GM23338 (cell line): ENCODE measurements at regions not wholly inside any gene's neighbourhood (a gene's known extent, or its start where the extent isn't known, plus 50 kb on each side); places are given as distances from the start of the nearest gene placed in this dataset.

Experiments used
- ATAC-seq: fragments of 200-7000 bp; cut with Tn5 transposase; 3 replicates; pipeline ENCODE4 v1.9.1; 2020
- DNase-seq: peaks from one replicate; pipeline ENCODE4 v3.0.0-alpha.2; 2015; ENCODE audit warnings: low spot score
- H2AFZ ChIP-seq: fragments of 200-600 bp; sonication (generic); 2 replicates; pipeline ENCODE4 v1.8.0; 2016; ENCODE audit warnings: antibody characterized with exemption, mild to moderate bottlenecking, moderate library complexity
- H3F3A ChIP-seq: fragments of 200-600 bp; sonication (generic); replicated peaks from 2 replicates; pipeline ENCODE4 v1.8.0; 2017; ENCODE audit warnings: antibody characterized with exemption, mixed run types, low read depth
- H3K27ac ChIP-seq: fragments of 200-600 bp; sonication (generic); 2 replicates; pipeline ENCODE4 v1.6.1; 2016; ENCODE audit warnings: low read depth
- H3K27me3 ChIP-seq: fragments of 200-600 bp; sonication (generic); 2 replicates; pipeline ENCODE4 v1.8.0; 2016; ENCODE audit warnings: mild to moderate bottlenecking, mixed run types, moderate library complexity; ENCODE audit not compliant: insufficient read depth
- H3K36me3 ChIP-seq: fragments of 200-600 bp; sonication (generic); 2 replicates; pipeline ENCODE4 v1.8.0; 2016; ENCODE audit warnings: mild to moderate bottlenecking; ENCODE audit not compliant: insufficient read depth
- H3K4me1 ChIP-seq: fragments of 200-600 bp; sonication (generic); 2 replicates; pipeline ENCODE4 v1.8.0; 2016; ENCODE audit warnings: mild to moderate bottlenecking, moderate library complexity; ENCODE audit not compliant: insufficient read depth
- H3K4me2 ChIP-seq: fragments of 200-600 bp; sonication (generic); 2 replicates; pipeline ENCODE4 v1.7.1; 2017; ENCODE audit warnings: mixed run types
- H3K4me3 ChIP-seq: fragments of 200-600 bp; sonication (generic); 2 replicates; pipeline ENCODE4 v1.6.1; 2016; ENCODE audit warnings: mixed run types
- H3K79me2 ChIP-seq: fragments of 200-600 bp; sonication (generic); replicated peaks from 2 replicates; pipeline ENCODE4 v1.8.0; 2017; ENCODE audit warnings: mild to moderate bottlenecking; ENCODE audit not compliant: insufficient read depth
- H3K9me2 ChIP-seq: fragments of 200-600 bp; sonication (generic); 2 replicates; pipeline ENCODE4 v1.8.0; 2017; ENCODE audit not compliant: insufficient read depth
- H4K20me1 ChIP-seq: fragments of 200-600 bp; sonication (generic); replicated peaks from 2 replicates; pipeline ENCODE4 v1.8.0; 2017; ENCODE audit warnings: mild to moderate bottlenecking; ENCODE audit not compliant: insufficient read depth
- H3K27ac Mint-ChIP-seq: 2 replicates; pipeline ENCODE4 v1.8.0; 2020; ENCODE audit warnings: inconsistent platforms, mild to moderate bottlenecking, moderate library complexity, mixed read lengths
- H3K27me3 Mint-ChIP-seq: 3 replicates; pipeline ENCODE4 v1.8.0; 2022; ENCODE audit warnings: low read depth, mild to moderate bottlenecking, moderate library complexity, mixed read lengths, inconsistent platforms; ENCODE audit not compliant: insufficient read depth, poor library complexity
- H3K36me3 Mint-ChIP-seq: 3 replicates; pipeline ENCODE4 v1.8.0; 2021; ENCODE audit warnings: low read depth, mild to moderate bottlenecking, inconsistent platforms, moderate library complexity, mixed read lengths
- H3K4me1 Mint-ChIP-seq: 3 replicates; pipeline ENCODE4 v1.8.0; 2020; ENCODE audit warnings: mild to moderate bottlenecking, inconsistent platforms, mixed read lengths
- H3K4me3 Mint-ChIP-seq: 3 replicates; pipeline ENCODE4 v1.8.0; 2021; ENCODE audit warnings: moderate library complexity, mild to moderate bottlenecking, inconsistent platforms, mixed read lengths
- H3K9me3 Mint-ChIP-seq: 3 replicates; pipeline ENCODE4 v1.8.0; 2020; ENCODE audit warnings: moderate library complexity, mild to moderate bottlenecking, inconsistent platforms, mixed read lengths
- CREB1 ChIP-seq: fragments of 250-450 bp; sonication (Bioruptor Pico); IDR thresholded peaks from 2 replicates; pipeline ENCODE4 v1.5.0; 2020; ENCODE audit warnings: low read depth, mild to moderate bottlenecking, moderate library complexity
- EZH2 ChIP-seq: fragments of 200-600 bp; sonication (generic); IDR thresholded peaks from one replicate; pipeline ENCODE4 v1.8.0; 2017; ENCODE audit warnings: antibody characterized with exemption, mild to moderate bottlenecking, low read depth; ENCODE audit not compliant: unreplicated experiment
- EZH2phosphoT487 ChIP-seq: fragments of 200-600 bp; sonication (generic); IDR thresholded peaks from one replicate; pipeline ENCODE4 v1.8.1; 2018; ENCODE audit warnings: antibody characterized with exemption; ENCODE audit not compliant: unreplicated experiment
- JUNB ChIP-seq: IDR thresholded peaks from one replicate; pipeline ENCODE4 v1.6.1; 2016; ENCODE audit warnings: antibody characterized with exemption; ENCODE audit not compliant: unreplicated experiment
- NANOG ChIP-seq: IDR thresholded peaks from 2 replicates; pipeline ENCODE4 v1.6.1; 2016; ENCODE audit warnings: antibody characterized with exemption, borderline replicate concordance
- POLR2AphosphoS5 ChIP-seq: IDR thresholded peaks from 2 replicates; pipeline ENCODE4 v1.6.1; 2016; ENCODE audit warnings: antibody characterized with exemption, low read depth
- REST ChIP-seq: IDR thresholded peaks from one replicate; pipeline ENCODE4 v1.6.1; 2018; ENCODE audit warnings: antibody characterized with exemption; ENCODE audit not compliant: unreplicated experiment
- STAT1 ChIP-seq: IDR thresholded peaks from one replicate; pipeline ENCODE4 v1.6.1; 2016; ENCODE audit warnings: antibody characterized with exemption; ENCODE audit not compliant: unreplicated experiment
- ZNF114 ChIP-seq: fragments of 250-450 bp; sonication (Bioruptor Pico); IDR thresholded peaks from 2 replicates; pipeline ENCODE4 v1.5.0; 2020; ENCODE audit warnings: mild to moderate bottlenecking, moderate library complexity
- ZNF331 ChIP-seq: fragments of 250-450 bp; sonication (Bioruptor Pico); IDR thresholded peaks from 2 replicates; pipeline ENCODE4 v1.5.0; 2020; ENCODE audit warnings: low read depth, mild to moderate bottlenecking, moderate library complexity
- ZNF462 ChIP-seq: fragments of 250-450 bp; sonication (Bioruptor Pico); IDR thresholded peaks from 2 replicates; pipeline ENCODE4 v1.5.0; 2020; ENCODE audit warnings: mild to moderate bottlenecking, moderate library complexity
- TF ChIP-seq, protein P1 (sequence below): IDR thresholded peaks from 2 replicates; pipeline ENCODE4 v1.6.1; 2016; ENCODE audit warnings: antibody characterized with exemption
- TF ChIP-seq, protein P2 (sequence below), 2 experiments: fragments of 200-600 bp in 1 of 2; sonication (generic) in 1 of 2; conservative IDR thresholded peaks; 2 replicates each; pipeline versions ENCODE4 v1.5.1 to v1.6.1; 2016 to 2017; ENCODE audit warnings: antibody characterized with exemption in 2 of 2, low read depth in 2 of 2, mild to moderate bottlenecking in 2 of 2, moderate library complexity in 1 of 2

DNA sequence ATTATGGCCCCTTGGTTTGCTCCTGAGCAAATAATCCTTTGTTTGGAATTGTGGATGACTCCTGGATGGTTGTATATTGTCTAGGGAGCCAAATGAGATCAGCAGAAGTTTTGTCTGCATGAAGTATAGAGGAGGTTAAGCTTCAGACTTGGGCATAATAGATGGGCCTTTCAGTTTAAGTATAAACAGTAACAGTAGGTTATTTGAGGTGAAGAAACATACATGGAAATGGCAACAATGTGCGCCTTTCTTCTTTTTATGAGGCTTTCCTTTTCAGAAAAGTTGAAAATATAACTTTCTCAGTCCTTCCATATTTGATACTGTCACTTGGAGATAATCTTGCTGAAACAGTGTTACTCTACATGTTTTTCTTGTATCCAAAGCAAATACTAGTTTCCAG lies 63.7 kb upstream of the PPP1R12A start:
- no peak overlapping the region for H3K27ac ChIP-seq
- no peak overlapping the region for H3K4me3 Mint-ChIP-seq
- no peaks in the 10 kb centered on the region for H3K36me3 ChIP-seq
- no peaks in the 10 kb centered on the region for H4K20me1 ChIP-seq
- peaks cover 4% of the 10 kb centered on the region; the same call in 2 of the 3 replicates for H3K9me3 Mint-ChIP-seq
- H3K36me3 Mint-ChIP-seq: peaks cover 3% of the 10 kb centered on the region; the same call in 1 of the 3 replicates
- no peaks in the 10 kb centered on the region for H3K27me3 ChIP-seq
- no peak overlapping the region for H3K27ac Mint-ChIP-seq
- H3K4me3 ChIP-seq: no peak overlapping the region
- H3K4me1 Mint-ChIP-seq: peaks cover 15% of the 10 kb centered on the region
- peaks cover 8% of the 10 kb centered on the region; the same call in 1 of the 2 replicates for H3K4me1 ChIP-seq
- no peaks in the 10 kb centered on the region for H3K9me2 ChIP-seq
- no peak overlapping the region for H2AFZ ChIP-seq
- H3F3A ChIP-seq: no peaks in the 10 kb centered on the region
- TF ChIP-seq JUNB (no peak), EZH2 (no peak), REST (no peak), EZH2phosphoT487 (no peak), ZNF331 (CRISPR knock-in tag) (no peak), STAT1 (no peak), ZNF114 (CRISPR knock-in tag) (no peak), CREB1 (CRISPR knock-in tag) (no peak), POLR2AphosphoS5 (no peak), ZNF462 (CRISPR knock-in tag) (no peak), NANOG (no peak)
- TF ChIP-seq, protein P1, sequence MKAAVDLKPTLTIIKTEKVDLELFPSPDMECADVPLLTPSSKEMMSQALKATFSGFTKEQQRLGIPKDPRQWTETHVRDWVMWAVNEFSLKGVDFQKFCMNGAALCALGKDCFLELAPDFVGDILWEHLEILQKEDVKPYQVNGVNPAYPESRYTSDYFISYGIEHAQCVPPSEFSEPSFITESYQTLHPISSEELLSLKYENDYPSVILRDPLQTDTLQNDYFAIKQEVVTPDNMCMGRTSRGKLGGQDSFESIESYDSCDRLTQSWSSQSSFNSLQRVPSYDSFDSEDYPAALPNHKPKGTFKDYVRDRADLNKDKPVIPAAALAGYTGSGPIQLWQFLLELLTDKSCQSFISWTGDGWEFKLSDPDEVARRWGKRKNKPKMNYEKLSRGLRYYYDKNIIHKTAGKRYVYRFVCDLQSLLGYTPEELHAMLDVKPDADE: no peak
- TF ChIP-seq, protein P2, sequence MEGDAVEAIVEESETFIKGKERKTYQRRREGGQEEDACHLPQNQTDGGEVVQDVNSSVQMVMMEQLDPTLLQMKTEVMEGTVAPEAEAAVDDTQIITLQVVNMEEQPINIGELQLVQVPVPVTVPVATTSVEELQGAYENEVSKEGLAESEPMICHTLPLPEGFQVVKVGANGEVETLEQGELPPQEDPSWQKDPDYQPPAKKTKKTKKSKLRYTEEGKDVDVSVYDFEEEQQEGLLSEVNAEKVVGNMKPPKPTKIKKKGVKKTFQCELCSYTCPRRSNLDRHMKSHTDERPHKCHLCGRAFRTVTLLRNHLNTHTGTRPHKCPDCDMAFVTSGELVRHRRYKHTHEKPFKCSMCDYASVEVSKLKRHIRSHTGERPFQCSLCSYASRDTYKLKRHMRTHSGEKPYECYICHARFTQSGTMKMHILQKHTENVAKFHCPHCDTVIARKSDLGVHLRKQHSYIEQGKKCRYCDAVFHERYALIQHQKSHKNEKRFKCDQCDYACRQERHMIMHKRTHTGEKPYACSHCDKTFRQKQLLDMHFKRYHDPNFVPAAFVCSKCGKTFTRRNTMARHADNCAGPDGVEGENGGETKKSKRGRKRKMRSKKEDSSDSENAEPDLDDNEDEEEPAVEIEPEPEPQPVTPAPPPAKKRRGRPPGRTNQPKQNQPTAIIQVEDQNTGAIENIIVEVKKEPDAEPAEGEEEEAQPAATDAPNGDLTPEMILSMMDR (conservative IDR thresholded peaks at IDR 0.05; ENCODE audit: low read depth in 2 of 2): no peak
- no peaks in the 10 kb centered on the region for H3K79me2 ChIP-seq
- H3K4me2 ChIP-seq: no peak overlapping the region
- ATAC-seq (no peak), DNase-seq (no peak)
- peaks cover 6% of the 10 kb centered on the region for H3K27me3 Mint-ChIP-seq
